ENCODE measurements at regions not wholly inside any gene's neighbourhood (a gene's known extent, or its start where the extent isn't known, plus 50 kb on each side); places are given as distances from the start of the nearest gene placed in this dataset.

GRCh38 chr1:228849011-228849541, 113.8 kb downstream of the RHOU start:
- Mint-ChIP-seq H3K36me3 (ENCODE audit: low read depth) (no peaks in the 10 kb centered on the region), H3K4me1 (ENCODE audit: low read depth) (no peaks in the 10 kb centered on the region), H3K27ac (no peak overlapping the region), H3K4me3 (no peak overlapping the region), H3K9me3 (no peaks in the 10 kb centered on the region), H3K27me3 (no peaks in the 10 kb centered on the region)

GRCh38 chr1:228850141-228851100, 115.1 kb downstream of the RHOU start:
- no peak overlapping the region for H3K4me3 Mint-ChIP-seq
- no peaks in the 10 kb centered on the region for H3K36me3 Mint-ChIP-seq (ENCODE audit: low read depth)
- H3K27me3 Mint-ChIP-seq: no peaks in the 10 kb centered on the region
- no peaks in the 10 kb centered on the region for H3K9me3 Mint-ChIP-seq
- H3K27ac Mint-ChIP-seq: no peak overlapping the region
- no peaks in the 10 kb centered on the region for H3K4me1 Mint-ChIP-seq (ENCODE audit: low read depth)

- no peak overlapping the region for H3K4me3 Mint-ChIP-seq
- H3K9me3 Mint-ChIP-seq: no peaks in the 10 kb centered on the region
- H3K27me3 Mint-ChIP-seq: no peaks in the 10 kb centered on the region
- H3K4me1 Mint-ChIP-seq (ENCODE audit: low read depth): no peaks in the 10 kb centered on the region
- no peak overlapping the region for H3K27ac Mint-ChIP-seq
- no peaks in the 10 kb centered on the region for H3K36me3 Mint-ChIP-seq (ENCODE audit: low read depth)
Observed at GRCh38 chr1:228851193-228851592, 115.9 kb downstream of the RHOU start.

- no peaks in the 10 kb centered on the region for H3K27me3 Mint-ChIP-seq
- no peaks in the 10 kb centered on the region for H3K4me1 Mint-ChIP-seq (ENCODE audit: low read depth)
Observed at GRCh38 chr1:228851618-228852017, 116.3 kb downstream of the RHOU start.

GRCh38 chr1:228852024-228852423, 116.7 kb downstream of the RHOU start:
- H3K9me3 Mint-ChIP-seq: no peaks in the 10 kb centered on the region
- no peaks in the 10 kb centered on the region for H3K4me1 Mint-ChIP-seq (ENCODE audit: low read depth)
- no peaks in the 10 kb centered on the region for H3K36me3 Mint-ChIP-seq (ENCODE audit: low read depth)
- no peak overlapping the region for H3K4me3 Mint-ChIP-seq
- H3K27me3 Mint-ChIP-seq: no peaks in the 10 kb centered on the region
- no peak overlapping the region for H3K27ac Mint-ChIP-seq

More at GRCh38 chr1:228851618-228852017, 116.3 kb downstream of the RHOU start:
- no peaks in the 10 kb centered on the region for H3K36me3 Mint-ChIP-seq (ENCODE audit: low read depth)
- H3K4me3 Mint-ChIP-seq: no peak overlapping the region
- no peaks in the 10 kb centered on the region for H3K9me3 Mint-ChIP-seq
- H3K27ac Mint-ChIP-seq: no peak overlapping the region

- H3K27me3 Mint-ChIP-seq: no peaks in the 10 kb centered on the region
- no peak overlapping the region for H3K4me3 Mint-ChIP-seq
- H3K36me3 Mint-ChIP-seq (ENCODE audit: low read depth): no peaks in the 10 kb centered on the region
- H3K4me1 Mint-ChIP-seq (ENCODE audit: low read depth): no peaks in the 10 kb centered on the region
- H3K9me3 Mint-ChIP-seq: no peaks in the 10 kb centered on the region
- no peak overlapping the region for H3K27ac Mint-ChIP-seq
Observed at GRCh38 chr1:228852511-228853088, 117.3 kb downstream of the RHOU start.

GRCh38 chr1:228853191-228853590, 117.9 kb downstream of the RHOU start:
- Mint-ChIP-seq H3K9me3 (no peaks in the 10 kb centered on the region), H3K36me3 (ENCODE audit: low read depth) (no peaks in the 10 kb centered on the region), H3K27ac (no peak overlapping the region)

GRCh38 chr1:228853637-228854036, 118.4 kb downstream of the RHOU start:
- H3K27me3 Mint-ChIP-seq: no peaks in the 10 kb centered on the region
- H3K36me3 Mint-ChIP-seq (ENCODE audit: low read depth): no peaks in the 10 kb centered on the region

More at GRCh38 chr1:228853191-228853590, 117.9 kb downstream of the RHOU start:
- H3K27me3 Mint-ChIP-seq: no peaks in the 10 kb centered on the region
- H3K4me3 Mint-ChIP-seq: no peak overlapping the region
- no peaks in the 10 kb centered on the region for H3K4me1 Mint-ChIP-seq (ENCODE audit: low read depth)

GRCh38 chr1:228854907-228855306, 119.6 kb downstream of the RHOU start:
- no peaks in the 10 kb centered on the region for H3K9me3 Mint-ChIP-seq
- H3K27me3 Mint-ChIP-seq: no peaks in the 10 kb centered on the region
- H3K4me1 Mint-ChIP-seq (ENCODE audit: low read depth): no peaks in the 10 kb centered on the region
- H3K36me3 Mint-ChIP-seq (ENCODE audit: low read depth): no peaks in the 10 kb centered on the region
- H3K4me3 Mint-ChIP-seq: no peak overlapping the region
- no peak overlapping the region for H3K27ac Mint-ChIP-seq

More at GRCh38 chr1:228853637-228854036, 118.4 kb downstream of the RHOU start:
- H3K4me1 Mint-ChIP-seq (ENCODE audit: low read depth): no peaks in the 10 kb centered on the region
- H3K9me3 Mint-ChIP-seq: no peaks in the 10 kb centered on the region
- no peak overlapping the region for H3K4me3 Mint-ChIP-seq
- no peak overlapping the region for H3K27ac Mint-ChIP-seq

- Mint-ChIP-seq H3K27me3 (no peaks in the 10 kb centered on the region), H3K4me1 (ENCODE audit: low read depth) (no peaks in the 10 kb centered on the region), H3K36me3 (ENCODE audit: low read depth) (no peaks in the 10 kb centered on the region), H3K9me3 (no peaks in the 10 kb centered on the region), H3K4me3 (no peak overlapping the region), H3K27ac (no peak overlapping the region)
Observed at GRCh38 chr1:228857611-228858010, 122.3 kb downstream of the RHOU start.

GRCh38 chr1:228860911-228861831, 125.9 kb downstream of the RHOU start:
- H3K4me3 Mint-ChIP-seq: no peak overlapping the region
- H3K27ac Mint-ChIP-seq: no peak overlapping the region
- H3K27me3 Mint-ChIP-seq: no peaks in the 10 kb centered on the region
- H3K4me1 Mint-ChIP-seq (ENCODE audit: low read depth): peaks cover 14% of the 10 kb centered on the region
- no peaks in the 10 kb centered on the region for H3K9me3 Mint-ChIP-seq
- no peaks in the 10 kb centered on the region for H3K36me3 Mint-ChIP-seq (ENCODE audit: low read depth)

GRCh38 chr1:228861832-228862180, 126.5 kb downstream of the RHOU start:
- Mint-ChIP-seq H3K27ac (no peak overlapping the region), H3K4me3 (no peak overlapping the region), H3K4me1 (ENCODE audit: low read depth) (peaks cover 14% of the 10 kb centered on the region), H3K36me3 (ENCODE audit: low read depth) (no peaks in the 10 kb centered on the region), H3K9me3 (no peaks in the 10 kb centered on the region), H3K27me3 (no peaks in the 10 kb centered on the region)

- H3K27ac Mint-ChIP-seq: no peak overlapping the region
- H3K36me3 Mint-ChIP-seq (ENCODE audit: low read depth): no peaks in the 10 kb centered on the region
- H3K27me3 Mint-ChIP-seq: no peaks in the 10 kb centered on the region
- no peak overlapping the region for H3K4me3 Mint-ChIP-seq
- H3K9me3 Mint-ChIP-seq: no peaks in the 10 kb centered on the region
- peaks cover 14% of the 10 kb centered on the region for H3K4me1 Mint-ChIP-seq (ENCODE audit: low read depth)
Observed at GRCh38 chr1:228862542-228863505, 127.5 kb downstream of the RHOU start.

GRCh38 chr1:228863776-228864175, 128.5 kb downstream of the RHOU start:
- Mint-ChIP-seq H3K4me1 (ENCODE audit: low read depth) (peaks cover 14% of the 10 kb centered on the region), H3K36me3 (ENCODE audit: low read depth) (no peaks in the 10 kb centered on the region), H3K27ac (no peak overlapping the region), H3K27me3 (no peaks in the 10 kb centered on the region), H3K4me3 (no peak overlapping the region), H3K9me3 (no peaks in the 10 kb centered on the region)
